Cardiac muscle cell (in vitro differentiated cells and primary cell): ENCODE measurements at regions not wholly inside any gene's neighbourhood (a gene's known extent, or its start where the extent isn't known, plus 50 kb on each side); places are given as distances from the start of the nearest gene placed in this dataset.

Source experiments
- DNase-seq, 2 donors: peaks; one replicate each; pipeline versions ENCODE4 v3.0.0 to v3.0.0-alpha.2; 2010 to 2017; ENCODE audit warnings: low read depth in 1 of 2, low spot score in 1 of 2
- H3K27ac ChIP-seq: fragments of 200-600 bp; sonication (generic); 2 replicates; pipeline ENCODE4 v1.5.1; 2016
- H3K27me3 ChIP-seq: fragments of 200-600 bp; sonication (generic); 2 replicates; pipeline ENCODE4 v1.6.0; 2016; ENCODE audit warnings: control low read depth
- H3K36me3 ChIP-seq: fragments of 200-600 bp; sonication (generic); 2 replicates; pipeline ENCODE4 v1.5.1; 2016; ENCODE audit warnings: control low read depth
- H3K4me1 ChIP-seq: fragments of 200-600 bp; sonication (generic); 2 replicates; pipeline ENCODE4 v1.8.1; 2017; ENCODE audit warnings: low read depth, mild to moderate bottlenecking, mixed run types
- H3K4me3 ChIP-seq: fragments of 200-600 bp; sonication (generic); 2 replicates; pipeline ENCODE4 v1.5.1; 2016; ENCODE audit warnings: mild to moderate bottlenecking
- H3K9me3 ChIP-seq: fragments of 200-600 bp; sonication (generic); 2 replicates; pipeline ENCODE4 v1.5.1; 2017; ENCODE audit warnings: low read depth, mild to moderate bottlenecking, control low read depth
- CTCF ChIP-seq: IDR thresholded peaks from 2 replicates; pipeline ENCODE4 v1.5.1; 2012; ENCODE audit warnings: low read depth, mild to moderate bottlenecking, low read length

- Histone ChIP-seq H3K27ac (no peak overlapping the region), H3K4me3 (no peak overlapping the region), H3K27me3 (no peaks in the 10 kb centered on the region), H3K9me3 (no peaks in the 10 kb centered on the region), H3K36me3 (no peaks in the 10 kb centered on the region), H3K4me1 (peaks cover 25% of the 10 kb centered on the region)
- TF ChIP-seq CTCF: no peak
- DNase-seq: peak in 1 of 2 donors; percentile 47
Measured at GRCh38 chr14:31990183-31990857, 86.8 kb upstream of the ARHGAP5 start.

- Histone ChIP-seq H3K27me3 (no peaks in the 10 kb centered on the region), H3K9me3 (no peaks in the 10 kb centered on the region), H3K36me3 (no peaks in the 10 kb centered on the region), H3K4me1 (peaks cover 26% of the 10 kb centered on the region), H3K4me3 (no peak overlapping the region), H3K27ac (no peak overlapping the region)
- DNase-seq: peak in 1 of 2 donors; percentile 67
- no peak for TF ChIP-seq CTCF
Measured at GRCh38 chr14:31990926-31991572, 86.1 kb upstream of the ARHGAP5 start.

- no peak overlapping the region for H3K4me3 ChIP-seq
- H3K4me1 ChIP-seq: peaks cover 26% of the 10 kb centered on the region
- peak in 1 of 2 donors; percentile 92 for DNase-seq
- H3K27me3 ChIP-seq: no peaks in the 10 kb centered on the region
- no peaks in the 10 kb centered on the region for H3K9me3 ChIP-seq
- no peaks in the 10 kb centered on the region for H3K36me3 ChIP-seq
- no peak overlapping the region for H3K27ac ChIP-seq
- TF ChIP-seq CTCF: no peak
Measured at GRCh38 chr14:31992011-31992447, 85.1 kb upstream of the ARHGAP5 start.

GRCh38 chr14:31993521-31993951 is 83.6 kb upstream of the ARHGAP5 start:
- Histone ChIP-seq H3K27me3 (no peaks in the 10 kb centered on the region), H3K9me3 (no peaks in the 10 kb centered on the region), H3K36me3 (no peaks in the 10 kb centered on the region), H3K27ac (peak overlapping the region; percentile 71), H3K4me3 (no peak overlapping the region), H3K4me1 (peaks cover 26% of the 10 kb centered on the region)
- no peak for TF ChIP-seq CTCF
- peak; percentile 21 to 65 for DNase-seq

- Histone ChIP-seq H3K36me3 (no peaks in the 10 kb centered on the region), H3K27ac (peak overlapping the region; percentile 71), H3K27me3 (no peaks in the 10 kb centered on the region), H3K9me3 (no peaks in the 10 kb centered on the region), H3K4me1 (peaks cover 26% of the 10 kb centered on the region), H3K4me3 (no peak overlapping the region)
- no peak for DNase-seq
- no peak for TF ChIP-seq CTCF
Measured at GRCh38 chr14:31994391-31995033, 82.6 kb upstream of the ARHGAP5 start.
